HG03565 (cell line): ENCODE measurements at regions not wholly inside any gene's neighbourhood (a gene's known extent, or its start where the extent isn't known, plus 50 kb on each side); places are given as distances from the start of the nearest gene placed in this dataset.
"Not testable (repeated sequence)": the region's sequence is repeated elsewhere in the genome, so short reads cannot be mapped to it uniquely, and the experiment has no call there.

ENCODE experiments used
- ATAC-seq: cut with Tn5 transposase; IDR thresholded peaks from one replicate; pipeline ENCODE4 v1.9.1; 2021; ENCODE audit warnings: mild to moderate bottlenecking, moderate library complexity; ENCODE audit not compliant: unreplicated experiment

DNA sequence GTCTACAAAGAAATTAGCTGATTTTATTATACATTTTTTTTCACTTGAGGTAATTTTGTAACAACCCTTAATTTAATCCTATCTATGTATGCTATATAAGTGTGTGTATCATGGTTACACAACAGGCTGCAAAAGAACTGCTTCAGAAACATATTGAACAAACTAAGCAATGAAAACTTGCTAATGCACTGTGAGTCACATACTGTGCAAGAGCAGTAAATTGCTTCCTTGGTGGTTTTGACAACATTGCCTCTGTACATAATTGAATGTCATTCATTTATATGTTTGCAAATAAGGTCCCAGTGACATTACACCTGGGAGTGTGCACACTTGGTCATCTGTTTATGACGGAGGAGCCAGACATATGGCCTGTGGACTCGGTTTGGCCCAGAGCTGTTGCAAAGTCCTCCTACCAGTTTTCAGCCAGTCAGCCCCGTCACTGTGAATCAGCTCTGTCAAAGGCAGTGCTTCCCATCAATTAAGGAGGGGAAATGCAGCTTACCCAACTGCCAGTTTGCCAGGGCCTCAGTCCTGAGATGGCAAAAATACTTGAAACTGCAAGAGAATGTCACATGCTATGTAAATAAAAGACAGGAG is 835.0 kb downstream of the TTLL7 start:
- ATAC-seq = not testable (repeated sequence)

DNA sequence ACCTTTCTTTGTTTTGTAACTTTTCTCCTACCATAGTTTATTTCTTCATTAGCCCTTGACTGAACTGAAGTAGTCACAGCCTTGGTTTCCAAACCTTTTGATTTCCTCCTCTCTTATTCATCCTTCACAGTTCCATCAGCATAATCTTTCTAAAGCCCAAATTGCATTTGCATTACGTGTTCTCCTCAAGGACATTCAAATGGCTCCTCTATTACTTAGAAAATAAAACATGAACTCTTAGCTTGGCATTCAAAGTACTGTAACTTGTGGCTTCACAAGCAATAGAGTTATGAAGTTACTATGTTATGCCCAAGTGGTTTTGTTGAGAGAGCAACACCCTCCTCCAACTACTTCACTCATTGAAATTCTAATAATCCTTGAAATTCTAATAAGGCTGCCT is 840.0 kb downstream of the TTLL7 start:
- not testable (repeated sequence) for ATAC-seq

DNA sequence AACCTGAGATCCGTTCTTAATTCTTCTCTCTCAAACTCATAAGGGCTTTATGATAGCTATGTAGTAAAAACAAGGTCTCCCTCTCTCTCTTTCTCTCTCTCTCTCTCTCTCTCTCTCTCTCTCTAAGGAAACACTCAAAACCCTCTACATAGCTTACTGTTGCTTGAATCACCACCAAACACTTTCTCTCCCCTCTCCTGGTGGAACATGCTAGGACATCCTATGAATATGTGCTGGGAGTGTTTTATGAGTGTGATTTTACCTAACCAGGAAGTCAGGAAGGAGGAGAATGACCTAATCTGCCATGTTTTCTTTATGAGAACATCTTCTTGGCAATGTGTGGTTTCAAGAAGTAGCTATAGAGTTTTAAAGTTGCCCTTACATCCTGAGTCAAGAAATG is 844.6 kb downstream of the TTLL7 start:
- ATAC-seq = not testable (repeated sequence)

DNA sequence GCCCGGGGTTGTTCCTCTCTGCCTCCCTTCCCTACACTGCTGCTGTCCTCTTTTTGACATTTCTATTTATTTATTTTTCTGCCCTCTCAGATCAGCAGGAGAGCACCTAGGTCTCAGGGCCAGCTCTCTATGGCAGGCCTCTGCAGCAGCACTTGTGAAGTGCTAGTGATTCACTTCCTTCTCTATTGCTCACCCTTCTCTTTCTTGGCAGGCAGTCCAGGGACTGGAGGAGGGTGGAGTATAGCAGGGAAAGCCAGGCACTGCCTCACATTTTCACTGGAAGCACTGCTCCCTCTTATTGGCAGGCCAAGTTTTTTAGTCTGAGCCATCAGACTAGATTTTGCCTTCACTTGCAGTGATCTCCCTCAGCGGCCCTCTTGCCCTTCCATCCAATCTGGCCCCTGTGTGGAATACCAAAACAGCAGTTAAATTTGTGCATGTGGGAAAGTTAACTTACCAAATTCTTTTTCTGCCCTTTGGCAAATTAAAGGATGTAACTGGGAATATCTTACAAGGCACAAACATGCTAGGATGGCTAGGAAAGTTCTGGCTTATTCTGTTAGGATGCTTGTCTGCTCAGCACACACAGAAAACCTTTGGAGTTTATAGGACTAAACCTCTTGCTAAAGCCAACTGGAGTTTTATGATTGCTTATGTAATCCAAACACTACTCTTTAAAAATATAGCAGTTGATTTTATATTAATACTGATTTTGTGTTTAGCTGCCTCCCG is 847.6 kb downstream of the TTLL7 start:
- ATAC-seq = not testable (repeated sequence)

DNA sequence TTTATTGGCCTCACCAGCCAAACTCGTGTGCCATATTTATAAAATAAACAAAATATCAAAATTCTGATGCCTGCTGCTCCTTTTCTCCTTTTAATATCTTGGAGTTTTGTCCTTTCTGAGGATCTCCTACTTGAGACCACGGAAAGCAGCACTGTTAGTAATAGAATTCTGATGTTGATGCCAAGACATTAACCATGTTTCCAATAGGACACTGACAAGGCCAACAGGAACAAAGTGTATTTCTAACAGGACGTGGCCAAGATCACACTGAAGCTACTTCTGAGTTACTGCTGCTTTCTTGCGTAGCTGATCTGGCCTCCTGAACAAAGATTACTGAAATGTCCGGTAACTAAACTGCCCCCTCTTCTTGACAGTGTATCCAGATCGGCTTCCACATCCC is 848.5 kb downstream of the TTLL7 start:
- ATAC-seq = not testable (repeated sequence)

DNA sequence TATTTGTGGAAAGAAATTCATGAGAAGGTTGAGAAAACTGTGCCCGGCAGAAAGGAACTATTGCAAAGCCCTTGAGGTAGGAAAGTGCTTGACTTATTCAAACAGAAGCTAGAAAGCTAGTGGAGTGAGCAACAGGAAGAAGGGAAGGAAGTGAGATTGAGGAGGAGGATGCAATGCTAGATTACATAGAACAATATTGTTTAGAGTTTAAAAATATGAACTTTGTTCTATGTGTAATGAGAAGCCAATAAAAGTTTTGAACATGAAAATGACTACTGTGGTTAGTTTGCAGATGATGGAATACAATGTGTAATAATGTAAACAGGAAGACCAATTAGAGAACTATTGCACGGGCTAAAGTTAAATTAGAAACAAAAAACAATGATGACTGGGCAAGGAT is 853.1 kb downstream of the TTLL7 start:
- ATAC-seq = peak; percentile 42

DNA sequence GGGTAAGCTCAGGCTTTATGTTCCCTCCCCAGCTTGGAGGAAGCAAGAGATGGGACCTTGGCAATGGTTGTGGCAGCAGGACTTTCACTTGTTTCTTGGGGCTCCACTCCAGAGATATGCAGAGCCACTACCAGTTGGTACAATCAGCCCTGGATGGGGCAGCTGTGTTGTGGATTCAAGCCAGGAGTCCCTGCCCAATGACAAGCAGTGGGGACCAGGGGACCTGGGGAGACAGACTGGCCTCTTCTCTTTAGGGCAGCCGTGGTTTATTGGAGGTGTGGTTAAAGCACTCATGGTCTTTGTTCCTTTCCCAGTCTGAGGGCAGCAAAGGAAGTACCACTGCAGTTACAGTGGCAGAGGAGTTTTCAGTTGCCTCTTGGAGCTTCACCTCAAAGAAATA is 856.1 kb downstream of the TTLL7 start:
- not testable (repeated sequence) for ATAC-seq

DNA sequence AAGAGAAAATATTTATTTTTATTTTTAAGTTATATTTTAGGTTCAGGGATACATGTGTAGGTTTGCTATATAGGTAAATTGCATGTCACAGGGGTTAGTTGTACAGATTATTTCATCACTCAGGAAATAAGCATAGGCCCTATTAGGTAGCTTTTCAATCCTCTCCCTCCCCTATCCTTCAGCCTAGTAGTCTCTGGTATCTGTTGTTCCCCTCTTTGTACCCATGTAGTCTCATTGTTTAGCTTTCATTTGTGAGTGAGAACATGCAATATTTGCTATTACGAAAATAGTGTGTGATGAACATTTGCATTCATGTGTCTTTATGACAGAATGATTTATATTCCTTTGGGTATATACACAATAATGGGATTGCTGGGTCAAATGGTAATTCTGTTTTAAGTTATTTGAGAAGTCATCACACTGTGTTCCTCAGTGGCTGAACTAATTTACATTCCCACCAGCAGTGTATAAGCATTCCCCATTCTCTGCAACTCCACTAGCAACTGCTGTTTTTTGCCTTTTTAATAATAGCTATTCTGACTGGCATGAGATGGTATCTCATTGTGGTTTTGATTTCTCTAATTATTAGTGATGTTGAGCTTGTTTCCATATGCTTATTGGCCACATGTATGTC is 863.3 kb downstream of the TTLL7 start:
- ATAC-seq = not testable (repeated sequence)

DNA sequence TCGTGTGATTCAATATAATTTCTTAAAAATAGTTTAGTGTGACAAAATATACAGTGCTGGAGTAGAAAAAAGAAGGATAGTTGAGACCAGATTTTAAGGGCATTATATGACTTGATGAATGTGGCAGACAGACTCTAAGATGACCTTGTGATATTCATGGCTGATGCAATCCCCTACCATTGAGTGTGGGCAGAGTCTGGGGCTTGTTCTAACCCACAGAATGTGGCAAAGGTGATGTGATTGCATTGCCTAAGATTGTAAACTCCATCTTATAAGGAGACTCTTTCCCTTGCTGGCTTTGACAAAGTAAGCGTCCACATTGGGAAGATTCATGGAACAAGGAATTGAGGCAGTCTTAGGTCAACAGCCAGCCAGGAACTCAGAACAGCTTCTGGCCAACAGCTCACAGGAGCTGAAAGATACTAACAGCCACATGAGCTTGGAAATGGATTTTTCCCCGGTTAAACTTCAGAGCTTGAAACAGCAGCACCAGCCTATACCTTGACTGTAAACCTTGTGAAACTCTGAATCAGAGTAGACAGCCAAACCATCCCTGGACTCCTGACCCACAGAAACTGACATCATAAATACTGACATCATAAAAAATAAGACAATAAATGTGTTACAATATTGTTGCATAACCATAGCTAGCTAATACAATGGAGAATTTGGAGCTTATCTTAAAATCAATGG is 864.5 kb downstream of the TTLL7 start:
- not testable (repeated sequence) for ATAC-seq

DNA sequence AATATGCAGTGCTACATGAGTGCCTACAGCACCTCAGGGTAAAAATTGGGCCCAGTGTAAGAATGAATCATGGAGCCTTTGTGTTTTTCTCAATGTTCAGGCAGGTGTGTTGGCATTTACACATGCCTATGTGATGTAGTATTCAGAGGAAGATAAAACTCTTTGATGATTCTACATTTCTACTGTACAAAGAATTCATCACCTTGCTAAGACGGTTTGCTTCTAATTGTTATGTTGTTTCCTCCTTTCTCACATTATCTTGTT is 867.3 kb downstream of the TTLL7 start:
- ATAC-seq = no peak

DNA sequence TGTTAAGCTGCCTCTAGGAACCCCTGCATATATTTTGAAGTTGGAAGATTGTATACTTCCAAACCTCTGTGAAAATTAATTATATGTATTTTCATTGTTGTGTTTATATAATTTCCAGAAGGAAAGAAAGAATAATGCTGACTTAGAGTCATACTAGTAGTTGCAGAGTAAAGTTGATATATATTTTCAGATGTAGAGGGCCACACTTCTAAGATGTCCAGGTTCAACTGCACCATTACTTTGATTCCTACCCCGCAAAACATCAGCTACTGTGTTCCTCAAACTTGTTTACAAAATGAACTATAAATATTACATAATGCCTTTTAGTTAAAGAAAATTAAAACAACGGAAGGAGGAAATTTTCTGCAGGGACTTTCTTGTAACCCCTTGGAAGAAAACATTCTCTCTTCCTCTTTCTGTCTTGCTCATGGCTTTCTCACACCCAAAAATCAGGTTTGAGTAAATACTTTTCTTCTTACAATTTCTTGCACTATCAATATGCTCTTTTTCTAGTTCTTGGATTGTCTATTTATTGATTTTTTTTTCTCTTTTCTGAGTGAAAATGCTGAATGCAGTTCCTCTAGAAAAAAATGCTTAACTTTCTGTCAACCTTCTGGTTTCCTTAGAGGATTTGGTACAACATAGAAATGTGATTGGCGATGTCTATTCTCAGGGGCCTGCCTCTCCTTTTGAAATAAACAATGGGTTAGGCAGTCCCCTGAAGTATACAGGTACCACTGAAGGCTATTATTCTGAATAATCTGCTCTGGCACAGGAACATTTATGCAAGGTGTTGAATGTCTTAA is 867.8 kb downstream of the TTLL7 start:
- peak; percentile 41 for ATAC-seq

DNA sequence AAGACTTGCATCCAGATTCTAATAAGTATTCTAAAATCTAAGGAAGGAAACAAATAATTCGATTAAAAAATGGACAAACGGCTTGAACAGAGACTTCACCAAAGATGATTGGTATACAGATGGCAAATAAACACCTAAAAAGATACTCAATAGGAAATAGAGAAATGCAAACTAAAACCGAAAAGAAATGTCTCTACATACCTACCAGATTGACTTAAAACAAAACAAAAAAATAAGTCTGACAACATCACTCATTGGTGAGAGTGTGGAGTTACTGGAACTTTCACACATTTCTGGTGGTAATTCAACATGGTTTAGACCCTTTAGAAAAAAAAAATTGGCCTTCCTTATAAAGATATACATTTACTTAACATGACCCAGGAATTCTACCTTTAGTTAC is 869.8 kb downstream of the TTLL7 start:
- no peak for ATAC-seq

DNA sequence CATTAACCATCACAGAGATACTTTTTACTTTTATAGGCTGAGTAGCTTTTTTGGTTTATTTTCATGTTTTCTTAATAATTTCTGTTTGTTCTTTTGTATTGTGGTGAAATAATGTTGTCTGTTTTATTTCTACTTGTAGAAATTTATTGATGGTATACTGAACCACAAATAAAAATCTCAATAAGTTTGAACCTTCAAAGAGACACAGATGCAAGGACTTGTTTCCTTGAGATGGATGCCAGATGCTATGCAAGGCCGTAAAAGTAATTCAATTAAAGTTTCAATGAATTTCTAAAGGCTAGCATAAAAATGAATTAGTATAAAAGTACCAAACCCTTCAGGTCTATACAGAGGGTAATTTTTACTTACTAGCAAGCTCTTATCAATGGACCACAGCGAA is 873.5 kb downstream of the TTLL7 start:
- ATAC-seq = no peak

DNA sequence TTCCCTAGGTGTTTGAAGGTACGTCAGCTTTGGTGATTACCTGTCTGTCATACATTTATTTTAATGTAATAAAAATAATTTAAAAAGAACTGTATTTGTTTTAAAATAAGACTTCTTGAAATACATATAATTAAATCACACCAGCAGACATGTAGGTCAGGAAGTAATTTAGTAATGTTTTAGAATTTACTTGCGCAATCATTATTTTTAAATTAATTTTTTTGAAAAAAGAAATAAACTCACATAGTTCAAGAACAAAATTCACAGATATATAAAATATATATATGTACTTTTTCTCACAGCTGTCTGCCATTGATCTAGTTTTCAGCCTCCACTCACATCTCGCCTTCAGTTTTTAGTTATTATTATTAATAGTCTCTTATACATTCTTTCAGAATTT is 875.9 kb downstream of the TTLL7 start:
- no peak for ATAC-seq

DNA sequence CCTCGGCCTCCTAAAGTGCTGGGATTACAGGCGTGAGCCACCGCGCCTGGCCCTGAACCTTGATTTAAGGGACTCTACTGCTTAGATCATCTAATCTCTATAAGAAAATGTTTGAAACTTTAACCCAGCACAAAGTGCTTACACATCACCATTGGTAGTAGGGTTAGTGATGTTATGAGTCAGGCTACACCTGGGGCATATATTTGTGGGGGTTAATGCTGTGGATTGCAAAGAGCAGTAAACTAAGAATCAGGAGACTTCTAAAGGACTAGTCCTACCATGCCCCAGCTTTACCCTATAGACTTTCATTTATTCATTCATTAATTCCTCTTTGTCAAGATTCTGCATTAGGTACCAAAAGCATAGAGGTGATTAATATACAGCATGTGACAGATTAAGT is 880.5 kb downstream of the TTLL7 start:
- no peak for ATAC-seq

DNA sequence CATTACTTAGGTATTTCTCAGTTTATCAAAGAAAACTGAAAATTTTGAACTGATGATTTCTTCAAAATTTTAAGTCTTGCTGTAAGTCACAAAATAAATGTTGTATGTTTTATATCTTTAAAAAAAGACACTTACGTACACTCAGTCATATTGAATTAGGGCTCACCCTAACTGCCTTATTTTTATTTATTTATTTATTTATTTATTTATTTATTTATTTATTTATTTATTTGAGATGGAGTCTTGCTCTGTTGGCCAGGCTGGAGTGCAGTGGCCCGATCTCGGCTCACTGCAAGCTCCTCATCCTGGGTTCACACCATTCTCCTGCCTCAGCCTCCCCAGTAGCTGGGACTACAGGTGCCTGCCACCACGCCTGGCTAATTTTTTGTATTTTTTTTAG is 881.9 kb downstream of the TTLL7 start:
- ATAC-seq = not testable (repeated sequence)

DNA sequence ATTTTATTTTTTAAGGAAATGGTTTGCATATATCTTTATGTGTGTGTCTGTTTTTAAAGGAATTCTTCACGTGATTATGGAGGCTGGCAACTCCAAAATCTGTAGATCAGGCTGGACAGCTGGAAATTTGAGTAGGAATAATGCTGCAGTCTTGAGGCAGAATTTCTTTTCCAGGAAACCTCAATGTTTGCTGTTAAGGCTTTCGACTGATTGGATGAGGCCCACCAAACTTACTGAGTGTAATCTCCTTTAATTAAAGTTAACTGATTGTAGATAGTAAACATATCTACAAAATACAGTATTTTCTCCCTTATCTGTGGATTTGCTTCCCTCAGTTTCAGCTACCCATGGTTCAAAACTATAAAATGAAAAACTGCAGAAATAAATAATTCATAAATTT is 883.1 kb downstream of the TTLL7 start:
- no peak for ATAC-seq

DNA sequence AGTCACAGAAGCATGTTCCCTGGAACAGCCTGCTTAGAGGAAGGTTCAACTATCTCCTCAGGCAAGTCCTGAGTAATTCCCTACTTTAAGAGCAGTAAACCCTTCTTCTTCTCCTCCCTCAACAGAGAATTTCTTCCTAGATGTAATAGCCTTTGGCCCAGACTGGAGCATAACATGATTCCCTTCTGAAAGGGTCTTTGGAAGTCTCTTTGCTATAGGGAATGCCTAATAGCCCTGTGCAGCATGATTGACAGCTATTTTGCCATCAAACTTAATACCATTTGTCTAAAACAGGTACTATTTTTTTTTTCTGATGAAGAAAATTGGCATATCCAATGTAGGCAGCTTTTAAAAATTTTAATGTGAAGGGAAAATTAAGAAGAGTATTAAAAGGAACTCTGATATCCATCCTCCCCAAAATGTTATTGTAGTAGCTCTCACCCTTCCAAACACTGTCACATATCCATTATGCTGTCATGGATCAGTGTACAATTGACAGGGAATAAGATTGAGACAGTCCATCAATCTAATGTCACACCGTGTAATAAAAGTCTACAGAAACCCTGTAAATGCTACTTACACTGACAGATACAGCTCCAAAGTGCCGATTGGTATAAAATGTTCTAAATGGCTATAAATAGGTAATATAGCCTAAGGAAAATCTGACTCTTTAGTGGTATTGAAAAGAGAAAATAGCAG is 884.6 kb downstream of the TTLL7 start:
- ATAC-seq = no peak

DNA sequence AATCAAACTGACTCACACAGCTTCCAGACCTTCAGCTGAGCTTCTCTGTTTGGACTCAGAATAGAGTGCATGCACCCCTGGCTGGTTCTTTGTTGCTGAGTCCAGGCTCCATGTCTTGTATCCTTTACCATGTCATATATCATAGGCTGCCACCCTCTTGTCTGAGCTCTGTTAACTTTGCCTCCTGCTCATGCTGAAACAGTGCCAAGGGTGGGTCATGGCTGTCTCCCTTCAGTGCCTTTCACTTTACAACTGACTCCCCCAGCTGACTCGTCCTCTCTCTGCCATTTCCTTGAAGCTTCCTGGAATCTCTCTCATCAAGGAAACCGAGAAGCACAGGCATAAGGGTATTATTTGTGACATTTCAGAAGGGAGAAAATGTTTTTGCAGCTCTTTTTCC is 885.3 kb downstream of the TTLL7 start:
- ATAC-seq = no peak

DNA sequence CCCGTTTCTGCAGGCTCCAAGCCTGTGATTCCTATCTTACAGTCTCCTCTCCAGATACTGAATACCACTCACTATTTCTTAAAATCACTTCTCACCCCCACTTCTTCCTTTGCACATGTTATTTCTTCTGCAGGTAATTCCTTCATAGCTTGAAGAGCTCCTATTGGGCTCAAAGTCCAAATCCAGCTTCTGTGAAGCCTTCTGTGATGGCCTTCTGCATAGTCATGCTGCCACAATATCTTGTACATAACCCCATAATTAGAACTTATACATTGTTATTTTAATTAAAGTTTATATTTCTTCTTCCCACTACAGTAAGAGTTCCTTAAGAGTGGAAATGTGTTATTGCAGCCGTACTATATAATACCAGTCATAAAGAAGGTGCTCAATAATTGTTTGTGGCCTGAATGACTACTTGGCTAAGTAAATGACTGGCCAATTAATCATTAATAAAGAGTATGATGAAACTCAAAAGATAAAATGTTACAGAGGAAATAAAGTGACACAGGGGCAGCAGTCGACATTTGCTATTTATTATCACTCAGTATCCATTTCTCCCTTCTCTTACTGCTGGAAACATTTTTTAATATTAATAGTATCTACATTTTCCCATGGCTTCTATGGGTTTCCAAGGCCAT is 886.6 kb downstream of the TTLL7 start:
- no peak for ATAC-seq
